ENCODE measurements at regions not wholly inside any gene's neighbourhood (a gene's known extent, or its start where the extent isn't known, plus 50 kb on each side); places are given as distances from the start of the nearest gene placed in this dataset.

GRCh38 chr11:80524349-80524748 is 1083.5 kb upstream of the TENM4 start:
- no peak overlapping the region for H4K8ac ChIP-seq (replicated peaks; ENCODE audit: insufficient read length, low read depth, low read length)
- H2BK20ac ChIP-seq (ENCODE audit: low read depth, low read length, poor library complexity, severe bottlenecking): no peak overlapping the region
- Mint-ChIP-seq H3K9me3 (no peaks in the 10 kb centered on the region), H3K4me1 (no peaks in the 10 kb centered on the region), H3K36me3 (ENCODE audit: insufficient read depth in 1 of 3, low read depth in 3 of 3) (no peaks in the 10 kb centered on the region), H3K27ac (no peak overlapping the region), H3K4me3 (no peak overlapping the region), H3K27me3 (ENCODE audit: low read depth) (no peaks in the 10 kb centered on the region)
- TF ChIP-seq, protein P1, sequence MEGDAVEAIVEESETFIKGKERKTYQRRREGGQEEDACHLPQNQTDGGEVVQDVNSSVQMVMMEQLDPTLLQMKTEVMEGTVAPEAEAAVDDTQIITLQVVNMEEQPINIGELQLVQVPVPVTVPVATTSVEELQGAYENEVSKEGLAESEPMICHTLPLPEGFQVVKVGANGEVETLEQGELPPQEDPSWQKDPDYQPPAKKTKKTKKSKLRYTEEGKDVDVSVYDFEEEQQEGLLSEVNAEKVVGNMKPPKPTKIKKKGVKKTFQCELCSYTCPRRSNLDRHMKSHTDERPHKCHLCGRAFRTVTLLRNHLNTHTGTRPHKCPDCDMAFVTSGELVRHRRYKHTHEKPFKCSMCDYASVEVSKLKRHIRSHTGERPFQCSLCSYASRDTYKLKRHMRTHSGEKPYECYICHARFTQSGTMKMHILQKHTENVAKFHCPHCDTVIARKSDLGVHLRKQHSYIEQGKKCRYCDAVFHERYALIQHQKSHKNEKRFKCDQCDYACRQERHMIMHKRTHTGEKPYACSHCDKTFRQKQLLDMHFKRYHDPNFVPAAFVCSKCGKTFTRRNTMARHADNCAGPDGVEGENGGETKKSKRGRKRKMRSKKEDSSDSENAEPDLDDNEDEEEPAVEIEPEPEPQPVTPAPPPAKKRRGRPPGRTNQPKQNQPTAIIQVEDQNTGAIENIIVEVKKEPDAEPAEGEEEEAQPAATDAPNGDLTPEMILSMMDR (conservative IDR thresholded peaks at IDR 0.05): no peak
- H2BK12ac ChIP-seq (ENCODE audit: insufficient read length, low read depth, low read length): no peak overlapping the region
- H3K79me1 ChIP-seq (ENCODE audit: insufficient read depth, low read depth, low read length, poor library complexity, severe bottlenecking): no peaks in the 10 kb centered on the region
- H3K14ac ChIP-seq (ENCODE audit: insufficient read depth, low read length): no peak overlapping the region
- no peaks in the 10 kb centered on the region for H3K79me2 ChIP-seq (ENCODE audit: insufficient read depth, low read length)
- no peak overlapping the region for H4K5ac ChIP-seq (ENCODE audit: insufficient read length, low read depth, low read length)
- no peaks in the 10 kb centered on the region for H4K20me1 ChIP-seq (ENCODE audit: control insufficient read depth, insufficient read depth, insufficient read length)
- no CpG with 5 or more reads among the region's 4 CpGs for WGBS (ENCODE audit: extremely low coverage, insufficient read length, low lambda C conversion rate)
- no peaks in the 10 kb centered on the region for H3K23me2 ChIP-seq (ENCODE audit: insufficient read length, low read depth, low read length, poor library complexity, severe bottlenecking)
- no peak overlapping the region for H3T11ph ChIP-seq (ENCODE audit: low read length)
- DNase-seq: no peak
- H3K4me2 ChIP-seq (ENCODE audit: insufficient read depth, insufficient read length, low read length): no peak overlapping the region
- H3K4me1 ChIP-seq (ENCODE audit: insufficient read depth, low read length): no peaks in the 10 kb centered on the region; the same call in 1 of the 2 replicates
- H2AFZ ChIP-seq (ENCODE audit: low read length): no peak overlapping the region
- no peak overlapping the region for H3K9ac ChIP-seq (ENCODE audit: extremely low read depth, insufficient read length, low read length)
- no peaks in the 10 kb centered on the region for H3K27me3 ChIP-seq (ENCODE audit: insufficient read depth, low read length)
- H2AK5ac ChIP-seq (ENCODE audit: insufficient read length, low read length): no peak overlapping the region
- no peaks in the 10 kb centered on the region for H3K9me3 ChIP-seq (ENCODE audit: control insufficient read depth, low read depth, low read length)
- no peak overlapping the region for H2BK15ac ChIP-seq (ENCODE audit: low read depth, low read length)
- no peak overlapping the region for H3K4ac ChIP-seq (ENCODE audit: low read depth, low read length)
- H3K56ac ChIP-seq (ENCODE audit: insufficient read length, low read depth, low read length): no peak overlapping the region
- no peak overlapping the region for H2BK5ac ChIP-seq (ENCODE audit: insufficient read length, low read length)
- no peak overlapping the region for H3K27ac ChIP-seq (ENCODE audit: insufficient read length, low read depth, low read length)
- H2BK120ac ChIP-seq (ENCODE audit: low read depth, low read length, poor library complexity, severe bottlenecking): no peak overlapping the region
- H3K23ac ChIP-seq (ENCODE audit: insufficient read length, low read depth, low read length): no peak overlapping the region
- H4K91ac ChIP-seq (ENCODE audit: insufficient read length, low read depth, low read length): no peak overlapping the region
- no peak overlapping the region for H3K18ac ChIP-seq (ENCODE audit: insufficient read length, low read depth, low read length)

Data from H9 (cell line).